HG02981 (cell line): ENCODE measurements at regions not wholly inside any gene's neighbourhood (a gene's known extent, or its start where the extent isn't known, plus 50 kb on each side); places are given as distances from the start of the nearest gene placed in this dataset.
"Not testable (repeated sequence)": the region's sequence is repeated elsewhere in the genome, so short reads cannot be mapped to it uniquely, and the experiment has no call there.

Source experiments
- ATAC-seq: cut with Tn5 transposase; IDR thresholded peaks from one replicate; pipeline ENCODE4 v1.9.1; 2021; ENCODE audit warnings: mild to moderate bottlenecking, moderate library complexity; ENCODE audit not compliant: unreplicated experiment

GRCh38 chr19:28701491-28701890, 511.5 kb downstream of the UQCRFS1 start:
- no peak for ATAC-seq

GRCh38 chr19:28700176-28700575, 512.8 kb downstream of the UQCRFS1 start:
- no peak for ATAC-seq

GRCh38 chr19:28697308-28697707, 515.6 kb downstream of the UQCRFS1 start:
- no peak for ATAC-seq

- ATAC-seq, result no peak
Observed at GRCh38 chr19:28694812-28695211, 518.1 kb downstream of the UQCRFS1 start.

- ATAC-seq, result no peak
Observed at GRCh38 chr19:28691683-28692082, 521.3 kb downstream of the UQCRFS1 start.

- ATAC-seq, result not testable (repeated sequence)
Observed at GRCh38 chr19:28689464-28689863, 523.5 kb downstream of the UQCRFS1 start.

GRCh38 chr19:28687296-28687695, 525.7 kb downstream of the UQCRFS1 start:
- ATAC-seq, result no peak

GRCh38 chr19:28686756-28687155, 526.2 kb downstream of the UQCRFS1 start:
- ATAC-seq, result no peak

- ATAC-seq, result no peak
Observed at GRCh38 chr19:28685802-28686201, 527.1 kb downstream of the UQCRFS1 start.

- not testable (repeated sequence) for ATAC-seq
Observed at GRCh38 chr19:28685077-28685476, 527.9 kb downstream of the UQCRFS1 start.

GRCh38 chr19:28680111-28680510, 532.8 kb downstream of the UQCRFS1 start:
- ATAC-seq, result no peak

- ATAC-seq, result no peak
Observed at GRCh38 chr19:28670836-28671235, 542.1 kb downstream of the UQCRFS1 start.

GRCh38 chr19:28669804-28670203, 543.1 kb downstream of the UQCRFS1 start:
- ATAC-seq, result no peak

GRCh38 chr19:28667348-28667977, 545.5 kb downstream of the UQCRFS1 start:
- no peak for ATAC-seq

GRCh38 chr19:28665748-28666147, 547.2 kb downstream of the UQCRFS1 start:
- no peak for ATAC-seq

- no peak for ATAC-seq
Observed at GRCh38 chr19:28656644-28657043, 556.3 kb downstream of the UQCRFS1 start.

GRCh38 chr19:28655054-28655453, 557.9 kb downstream of the UQCRFS1 start:
- no peak for ATAC-seq

GRCh38 chr19:28652765-28653164, 560.2 kb downstream of the UQCRFS1 start:
- ATAC-seq, result no peak

- no peak for ATAC-seq
Observed at GRCh38 chr19:28646629-28647028, 566.3 kb downstream of the UQCRFS1 start.

GRCh38 chr19:28644169-28644775, 568.7 kb downstream of the UQCRFS1 start:
- ATAC-seq, result no peak

GRCh38 chr19:28642787-28643683, 569.9 kb downstream of the UQCRFS1 start:
- no peak for ATAC-seq

- no peak for ATAC-seq
Observed at GRCh38 chr19:28641395-28641794, 571.6 kb downstream of the UQCRFS1 start.
